OCI-LY7 (cell line): ENCODE measurements at regions not wholly inside any gene's neighbourhood (a gene's known extent, or its start where the extent isn't known, plus 50 kb on each side); places are given as distances from the start of the nearest gene placed in this dataset.

Experiments used
- BruUV-seq: library from RNA; stranded (reverse); fragments of 400-500 nt; replicated peaks from 2 replicates; lab custom pipeline; 2021; lab: Mats Ljungman, UMichigan
- CTCF ChIA-PET: fragments of 300-600 bp; sonication (Branson Sonifier 250); formaldehyde crosslinking; loops from one replicate; lab custom pipeline; 2022; ENCODE audit warnings: antibody characterized with exemption; ENCODE audit not compliant: unreplicated experiment; lab: Charles Lee
- POLR2A ChIA-PET: fragments of 300-600 bp; sonication (Branson Sonifier 250); formaldehyde crosslinking; loops from one replicate; lab custom pipeline; 2022; ENCODE audit warnings: antibody characterized with exemption; lab: Charles Lee
- DNase-seq: peaks from one replicate; pipeline ENCODE4 v3.0.0-alpha.2; 2015; ENCODE audit warnings: low spot score
- H2AFZ ChIP-seq: fragments of 200-600 bp; sonication (generic), shearing (Covaris generic); 2 replicates; pipeline ENCODE4 v1.6.1; 2014; ENCODE audit warnings: mild to moderate bottlenecking, antibody characterized with exemption, low read length, moderate library complexity
- H3K27ac ChIP-seq: fragments of 200-600 bp; sonication (generic); 2 replicates; pipeline ENCODE4 v1.5.1; 2014; ENCODE audit warnings: mixed run types, low read depth, mild to moderate bottlenecking, moderate library complexity, low read length, inconsistent platforms; ENCODE audit not compliant: poor library complexity, severe bottlenecking
- H3K36me3 ChIP-seq: fragments of 200-600 bp; sonication (generic); 2 replicates; pipeline ENCODE4 v1.6.1; 2014; ENCODE audit warnings: mild to moderate bottlenecking, antibody characterized with exemption, low read length, moderate library complexity, mixed read lengths; ENCODE audit not compliant: insufficient read depth
- H3K4me1 ChIP-seq: fragments of 200-600 bp; sonication (generic); 2 replicates; pipeline ENCODE4 v1.5.1; 2014; ENCODE audit warnings: mild to moderate bottlenecking, low read length; ENCODE audit not compliant: insufficient read depth, poor library complexity, severe bottlenecking
- H3K4me2 ChIP-seq: fragments of 200-600 bp; sonication (generic); 2 replicates; pipeline ENCODE4 v1.6.1; 2014; ENCODE audit warnings: mild to moderate bottlenecking, low read length
- H3K4me3 ChIP-seq: fragments of 200-600 bp; sonication (generic); 2 replicates; pipeline ENCODE4 v1.5.1; 2014; ENCODE audit warnings: mild to moderate bottlenecking, low read depth, low read length; ENCODE audit not compliant: poor library complexity, severe bottlenecking
- H3K79me2 ChIP-seq: fragments of 200-600 bp; sonication (generic); 2 replicates; pipeline ENCODE4 v1.6.1; 2016; ENCODE audit warnings: low read depth, mild to moderate bottlenecking, low read length, moderate library complexity, mixed read lengths; ENCODE audit not compliant: insufficient read depth
- H3K9me2 ChIP-seq: fragments of 200-600 bp; sonication (generic); 2 replicates; pipeline ENCODE4 v1.6.1; 2016; ENCODE audit warnings: mild to moderate bottlenecking, low read length, mixed read lengths; ENCODE audit not compliant: insufficient read depth
- H3K9me3 ChIP-seq: fragments of 200-600 bp; sonication (generic); 2 replicates; pipeline ENCODE4 v1.6.1; 2014; ENCODE audit warnings: mild to moderate bottlenecking, mixed run types, low read length, mixed read lengths
- H4K20me1 ChIP-seq: fragments of 200-600 bp; sonication (generic); 2 replicates; pipeline ENCODE4 v1.6.1; 2014; ENCODE audit warnings: mild to moderate bottlenecking, antibody characterized with exemption, low read length, moderate library complexity, mixed read lengths; ENCODE audit not compliant: insufficient read depth
- CTCF ChIP-seq: fragments of 200-600 bp; sonication (generic); conservative IDR thresholded peaks from 2 replicates; pipeline ENCODE4 v1.5.1; 2014; ENCODE audit warnings: mild to moderate bottlenecking, antibody characterized with exemption, low read length, moderate library complexity, mixed read lengths
- EZH2phosphoT487 ChIP-seq: fragments of 200-600 bp; sonication (generic); IDR thresholded peaks from 2 replicates; pipeline ENCODE4 v1.6.1; 2018; ENCODE audit warnings: low read depth, borderline replicate concordance, mild to moderate bottlenecking, mixed run types, antibody characterized with exemption, low read length, moderate library complexity, mixed read lengths
- intact Hi-C: fragments of 100-400 bp; cut with micrococcal nuclease; formaldehyde crosslinking; loops from one replicate; pipeline ENCODE4 v1.10.0; 2022; ENCODE audit not compliant: unreplicated experiment

- ChIA-PET CTCF (no interaction called here), POLR2A (interaction anchor here (0.5 kb wide), 1 partner anchor 139 kb away, joined by 3 read pairs; no protein-coding TSS in a partner anchor)
- Histone ChIP-seq H3K4me3 (no peak overlapping the region), H3K79me2 (no peaks in the 10 kb centered on the region), H3K27ac (no peak overlapping the region), H3K4me2 (no peak overlapping the region), H3K9me3 (no peaks in the 10 kb centered on the region), H3K9me2 (no peaks in the 10 kb centered on the region), H3K4me1 (no peaks in the 10 kb centered on the region), H2AFZ (no peak overlapping the region), H4K20me1 (no peaks in the 10 kb centered on the region), H3K36me3 (no peaks in the 10 kb centered on the region)
- no peak for TF ChIP-seq CTCF
- TF ChIP-seq EZH2phosphoT487: no peak
- DNase-seq: no peak
- no TSS peak for BruUV-seq
- intact Hi-C loops: no loop called here
Measured at GRCh38 chr7:156172638-156173037, 360.4 kb upstream of the SHH start.

GRCh38 chr7:156169474-156170370, 357.5 kb upstream of the SHH start:
- ChIA-PET CTCF (no interaction called here), POLR2A (no interaction called here)
- BruUV-seq: no TSS peak

More at GRCh38 chr7:156169474-156170370, 357.5 kb upstream of the SHH start:
- Histone ChIP-seq H3K27ac (no peak overlapping the region), H3K4me2 (no peak overlapping the region), H3K9me2 (no peaks in the 10 kb centered on the region), H3K79me2 (no peaks in the 10 kb centered on the region), H3K4me1 (no peaks in the 10 kb centered on the region), H3K9me3 (no peaks in the 10 kb centered on the region), H3K4me3 (no peak overlapping the region), H2AFZ (no peak overlapping the region), H4K20me1 (no peaks in the 10 kb centered on the region), H3K36me3 (no peaks in the 10 kb centered on the region)
- TF ChIP-seq EZH2phosphoT487 (no peak), CTCF (no peak)
- intact Hi-C loops: no loop called here
- DNase-seq: no peak
